ENCODE measurements at regions not wholly inside any gene's neighbourhood (a gene's known extent, or its start where the extent isn't known, plus 50 kb on each side); places are given as distances from the start of the nearest gene placed in this dataset.

DNA sequence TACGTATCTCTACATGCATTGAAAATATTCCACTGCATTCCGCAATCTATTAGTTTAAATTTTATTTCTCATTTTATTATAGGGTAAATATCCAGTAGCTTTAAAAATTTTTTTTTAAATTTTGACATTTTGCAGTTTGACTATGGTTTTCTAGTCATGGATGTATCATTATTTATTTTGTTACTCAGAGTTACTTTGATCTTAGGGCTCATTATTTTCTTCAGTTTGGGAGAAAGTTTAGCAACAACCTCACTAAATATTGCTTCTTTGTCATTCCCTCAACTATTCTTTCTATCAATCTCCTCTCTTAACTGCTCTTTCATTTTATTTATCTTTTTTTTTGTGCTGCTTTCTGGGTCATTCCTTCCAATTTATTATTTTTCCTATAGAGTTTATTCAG is 100.5 kb upstream of the SLCO6A1 start:
- Histone ChIP-seq H3K9ac (no peak overlapping the region), H3K4me2 (no peak overlapping the region), H3F3A (ENCODE audit: low read depth) (no peaks in the 10 kb centered on the region), H3K36me3 (no peaks in the 10 kb centered on the region), H2AFZ (replicated peaks) (no peak overlapping the region), H3K27me3 (no peaks in the 10 kb centered on the region), H4K20me1 (ENCODE audit: low read depth) (no peaks in the 10 kb centered on the region), H3K9me3 (ENCODE audit: low read depth) (no peaks in the 10 kb centered on the region), H3K4me1 (no peaks in the 10 kb centered on the region), H3K27ac (no peak overlapping the region), H3K4me3 (no peak overlapping the region), H3K79me2 (ENCODE audit: low read depth) (no peaks in the 10 kb centered on the region)
- Mint-ChIP-seq H3K27ac (no peak overlapping the region), H3K27me3 (ENCODE audit: insufficient read depth, low read depth) (no peaks in the 10 kb centered on the region), H3K4me3 (no peak overlapping the region), H3K9me3 (peaks cover under 1% of the 10 kb centered on the region), H3K36me3 (no peaks in the 10 kb centered on the region), H3K4me1 (peaks cover 6% of the 10 kb centered on the region)
- TF ChIP-seq EZH2 (IDR thresholded peaks at IDR 0.05) (no peak), EZH2phosphoT487 (IDR thresholded peaks at IDR 0.05) (no peak)
- TF ChIP-seq, protein P1, sequence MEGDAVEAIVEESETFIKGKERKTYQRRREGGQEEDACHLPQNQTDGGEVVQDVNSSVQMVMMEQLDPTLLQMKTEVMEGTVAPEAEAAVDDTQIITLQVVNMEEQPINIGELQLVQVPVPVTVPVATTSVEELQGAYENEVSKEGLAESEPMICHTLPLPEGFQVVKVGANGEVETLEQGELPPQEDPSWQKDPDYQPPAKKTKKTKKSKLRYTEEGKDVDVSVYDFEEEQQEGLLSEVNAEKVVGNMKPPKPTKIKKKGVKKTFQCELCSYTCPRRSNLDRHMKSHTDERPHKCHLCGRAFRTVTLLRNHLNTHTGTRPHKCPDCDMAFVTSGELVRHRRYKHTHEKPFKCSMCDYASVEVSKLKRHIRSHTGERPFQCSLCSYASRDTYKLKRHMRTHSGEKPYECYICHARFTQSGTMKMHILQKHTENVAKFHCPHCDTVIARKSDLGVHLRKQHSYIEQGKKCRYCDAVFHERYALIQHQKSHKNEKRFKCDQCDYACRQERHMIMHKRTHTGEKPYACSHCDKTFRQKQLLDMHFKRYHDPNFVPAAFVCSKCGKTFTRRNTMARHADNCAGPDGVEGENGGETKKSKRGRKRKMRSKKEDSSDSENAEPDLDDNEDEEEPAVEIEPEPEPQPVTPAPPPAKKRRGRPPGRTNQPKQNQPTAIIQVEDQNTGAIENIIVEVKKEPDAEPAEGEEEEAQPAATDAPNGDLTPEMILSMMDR (IDR thresholded peaks at IDR 0.05), result no peak
- DNase-seq (ENCODE audit: low spot score), result no peak

DNA sequence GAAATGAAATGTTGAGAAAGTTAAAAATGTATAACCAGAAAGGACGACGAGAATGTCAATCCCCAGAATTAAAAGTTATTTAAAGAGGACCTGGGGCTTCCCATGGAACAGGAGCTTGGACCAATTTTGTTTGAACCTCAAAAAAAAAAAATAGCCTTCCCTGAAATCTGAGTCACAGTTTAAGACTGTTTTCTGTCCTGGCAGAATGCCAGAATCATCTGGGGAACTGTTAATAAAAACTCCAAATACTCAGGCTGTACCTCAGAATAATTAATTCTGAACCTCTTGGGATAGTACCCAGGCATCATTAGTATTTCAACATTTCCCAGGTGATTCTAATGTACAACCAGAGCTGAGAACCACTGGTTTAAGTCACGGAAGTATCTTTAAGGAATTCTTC is 102.2 kb upstream of the SLCO6A1 start:
- Mint-ChIP-seq H3K36me3 (no peaks in the 10 kb centered on the region), H3K27me3 (ENCODE audit: insufficient read depth, low read depth) (no peaks in the 10 kb centered on the region), H3K27ac (no peak overlapping the region), H3K4me3 (no peak overlapping the region), H3K4me1 (peaks cover 7% of the 10 kb centered on the region), H3K9me3 (no peaks in the 10 kb centered on the region)
- H3K9ac ChIP-seq, result no peak overlapping the region
- no peak overlapping the region for H3K4me3 ChIP-seq
- DNase-seq (ENCODE audit: low spot score), result no peak
- no peaks in the 10 kb centered on the region for H3K9me3 ChIP-seq (ENCODE audit: low read depth)
- no peaks in the 10 kb centered on the region for H3K79me2 ChIP-seq (ENCODE audit: low read depth)
- H3K27me3 ChIP-seq, result no peaks in the 10 kb centered on the region
- no peaks in the 10 kb centered on the region for H4K20me1 ChIP-seq (ENCODE audit: low read depth)
- no peaks in the 10 kb centered on the region for H3K36me3 ChIP-seq
- H3F3A ChIP-seq (ENCODE audit: low read depth), result no peaks in the 10 kb centered on the region
- H3K4me2 ChIP-seq, result no peak overlapping the region
- no peaks in the 10 kb centered on the region for H3K4me1 ChIP-seq
- H2AFZ ChIP-seq (replicated peaks), result no peak overlapping the region
- TF ChIP-seq EZH2phosphoT487 (IDR thresholded peaks at IDR 0.05), result no peak
- TF ChIP-seq EZH2 (IDR thresholded peaks at IDR 0.05), result no peak
- TF ChIP-seq, protein P1 (IDR thresholded peaks at IDR 0.05), result no peak
- no peak overlapping the region for H3K27ac ChIP-seq

DNA sequence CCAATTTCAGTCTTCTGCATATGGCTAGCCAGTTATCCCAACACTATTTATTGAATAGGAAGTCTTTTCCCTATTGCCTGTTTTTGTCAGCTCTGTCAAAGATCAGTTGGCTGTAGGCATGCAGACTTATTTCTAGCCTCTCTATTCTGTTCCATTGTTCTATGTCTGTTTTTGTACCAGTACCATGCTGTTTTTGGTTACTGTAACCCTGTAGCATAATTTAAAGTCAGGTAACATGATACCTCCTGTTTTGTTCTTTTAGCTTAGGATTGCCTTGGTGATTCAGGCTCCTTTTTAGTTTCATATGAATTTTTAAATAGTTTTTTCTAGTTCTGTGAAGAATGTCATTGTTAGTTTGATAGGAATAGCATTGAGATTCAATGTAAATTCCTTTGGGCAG is 104.9 kb upstream of the SLCO6A1 start:
- TF ChIP-seq, protein P1 (IDR thresholded peaks at IDR 0.05), result no peak
- no peaks in the 10 kb centered on the region for H3F3A ChIP-seq (ENCODE audit: low read depth)
- H3K4me2 ChIP-seq, result no peak overlapping the region
- Mint-ChIP-seq H3K36me3 (no peaks in the 10 kb centered on the region), H3K4me1 (peaks cover 7% of the 10 kb centered on the region), H3K9me3 (no peaks in the 10 kb centered on the region), H3K27ac (no peak overlapping the region), H3K27me3 (ENCODE audit: insufficient read depth, low read depth) (no peaks in the 10 kb centered on the region), H3K4me3 (no peak overlapping the region)
- no peaks in the 10 kb centered on the region for H3K79me2 ChIP-seq (ENCODE audit: low read depth)
- no peak overlapping the region for H3K9ac ChIP-seq
- DNase-seq (ENCODE audit: low spot score), result no peak
- H2AFZ ChIP-seq (replicated peaks), result no peak overlapping the region
- no peaks in the 10 kb centered on the region for H3K9me3 ChIP-seq (ENCODE audit: low read depth)
- no peaks in the 10 kb centered on the region for H3K27me3 ChIP-seq
- no peaks in the 10 kb centered on the region for H3K36me3 ChIP-seq
- H3K4me3 ChIP-seq, result no peak overlapping the region
- H3K27ac ChIP-seq, result no peak overlapping the region
- H4K20me1 ChIP-seq (ENCODE audit: low read depth), result no peaks in the 10 kb centered on the region
- no peaks in the 10 kb centered on the region for H3K4me1 ChIP-seq

DNA sequence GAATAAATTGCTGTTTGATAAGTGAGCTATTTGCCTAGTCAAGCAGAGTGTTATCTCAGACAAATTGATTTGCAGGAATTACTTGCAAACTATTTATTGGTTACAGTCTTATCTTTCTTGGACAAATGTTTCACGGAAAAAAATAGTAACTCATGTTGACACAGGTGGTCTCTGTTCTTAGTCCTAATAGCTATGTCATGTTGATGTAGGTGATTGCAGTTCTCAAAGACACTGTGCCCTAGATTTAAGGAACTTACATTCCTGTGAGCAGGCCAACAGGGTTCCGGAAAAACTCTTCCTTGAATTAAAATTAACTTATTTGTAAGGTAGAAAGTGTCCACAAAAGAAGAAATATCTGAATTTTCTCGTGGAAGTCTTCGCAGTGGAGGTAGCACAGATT is 109.6 kb upstream of the SLCO6A1 start:
- no peak overlapping the region for H3K4me2 ChIP-seq
- TF ChIP-seq EZH2 (IDR thresholded peaks at IDR 0.05), result no peak
- Mint-ChIP-seq H3K4me3 (no peak overlapping the region), H3K4me1 (peaks cover 7% of the 10 kb centered on the region), H3K27me3 (ENCODE audit: insufficient read depth, low read depth) (no peaks in the 10 kb centered on the region), H3K27ac (no peak overlapping the region), H3K9me3 (no peaks in the 10 kb centered on the region), H3K36me3 (no peaks in the 10 kb centered on the region)
- H3K27ac ChIP-seq, result no peak overlapping the region
- H2AFZ ChIP-seq (replicated peaks), result no peak overlapping the region
- H3K79me2 ChIP-seq (ENCODE audit: low read depth), result no peaks in the 10 kb centered on the region
- no peaks in the 10 kb centered on the region for H3F3A ChIP-seq (ENCODE audit: low read depth)
- no peaks in the 10 kb centered on the region for H3K9me3 ChIP-seq (ENCODE audit: low read depth)
- H3K27me3 ChIP-seq, result no peaks in the 10 kb centered on the region
- no peak overlapping the region for H3K9ac ChIP-seq
- no peak for DNase-seq (ENCODE audit: low spot score)
- no peaks in the 10 kb centered on the region for H3K4me1 ChIP-seq
- H3K4me3 ChIP-seq, result no peak overlapping the region
- no peaks in the 10 kb centered on the region for H3K36me3 ChIP-seq
- H4K20me1 ChIP-seq (ENCODE audit: low read depth), result no peaks in the 10 kb centered on the region

Measured in neural progenitor cell (in vitro differentiated cells).